Lower leg skin (tissue), 3 donors: ENCODE measurements at regions not wholly inside any gene's neighbourhood (a gene's known extent, or its start where the extent isn't known, plus 50 kb on each side); places are given as distances from the start of the nearest gene placed in this dataset.

Source experiments
- CTCF ChIP-seq, 3 donors: fragments of 450-650 bp; IDR thresholded peaks; one replicate each; pipeline ENCODE4 v1.5.1; 2016; ENCODE audit warnings: antibody characterized with exemption in 3 of 3, mild to moderate bottlenecking in 3 of 3, moderate library complexity in 2 of 3
- POLR2A ChIP-seq, 2 donors: fragments of 450-650 bp; IDR thresholded peaks; one replicate each; pipeline ENCODE4 v1.6.1; 2016 to 2017; ENCODE audit warnings: antibody characterized with exemption in 2 of 2, mild to moderate bottlenecking in 1 of 2, moderate library complexity in 1 of 2

- TF ChIP-seq CTCF (IDR thresholded peaks at IDR 0.05) (no peak), POLR2A (IDR thresholded peaks at IDR 0.05) (no peak)
Measured at GRCh38 chr18:10135302-10135926, 221.6 kb downstream of the VAPA start.
